Brain pericyte (primary cell): ENCODE measurements at regions not wholly inside any gene's neighbourhood (a gene's known extent, or its start where the extent isn't known, plus 50 kb on each side); places are given as distances from the start of the nearest gene placed in this dataset.

Experiments
- DNase-seq: peaks from one replicate; pipeline ENCODE4 v3.0.0-alpha.2; 2012; ENCODE audit warnings: low read depth, low spot score

- no peak for DNase-seq
Measured at GRCh38 chr13:54879036-54879435, 1850.4 kb downstream of the OLFM4 start.

GRCh38 chr13:54884682-54885081 lies 1856.1 kb downstream of the OLFM4 start:
- no peak for DNase-seq

- no peak for DNase-seq
Measured at GRCh38 chr13:54890976-54891375, 1862.4 kb downstream of the OLFM4 start.

- no peak for DNase-seq
Measured at GRCh38 chr13:54901316-54901715, 1872.7 kb downstream of the OLFM4 start.

- no peak for DNase-seq
Measured at GRCh38 chr13:54912367-54912766, 1883.8 kb downstream of the OLFM4 start.

- DNase-seq = no peak
Measured at GRCh38 chr13:54913668-54914067, 1885.1 kb downstream of the OLFM4 start.

- no peak for DNase-seq
Measured at GRCh38 chr13:54927538-54927937, 1898.9 kb downstream of the OLFM4 start.

GRCh38 chr13:54928071-54928470 lies 1899.5 kb downstream of the OLFM4 start:
- DNase-seq = no peak

GRCh38 chr13:54934121-54934520 lies 1905.5 kb downstream of the OLFM4 start:
- no peak for DNase-seq

- no peak for DNase-seq
Measured at GRCh38 chr13:54945973-54946372, 1917.4 kb downstream of the OLFM4 start.

- no peak for DNase-seq
Measured at GRCh38 chr13:54949735-54950134, 1921.1 kb downstream of the OLFM4 start.

- DNase-seq = no peak
Measured at GRCh38 chr13:54950546-54950945, 1921.9 kb downstream of the OLFM4 start.

- no peak for DNase-seq
Measured at GRCh38 chr13:54953786-54954185, 1925.2 kb downstream of the OLFM4 start.

- no peak for DNase-seq
Measured at GRCh38 chr13:54958781-54959180, 1930.2 kb downstream of the OLFM4 start.

GRCh38 chr13:54965881-54966280 lies 1937.3 kb downstream of the OLFM4 start:
- no peak for DNase-seq

- no peak for DNase-seq
Measured at GRCh38 chr13:54972838-54973237, 1944.2 kb downstream of the OLFM4 start.

GRCh38 chr13:54975676-54976075 lies 1947.1 kb downstream of the OLFM4 start:
- no peak for DNase-seq

- no peak for DNase-seq
Measured at GRCh38 chr13:54980651-54981050, 1952.0 kb downstream of the OLFM4 start.

- no peak for DNase-seq
Measured at GRCh38 chr13:54989418-54989817, 1960.8 kb downstream of the OLFM4 start.

GRCh38 chr13:54999399-54999907 lies 1970.8 kb downstream of the OLFM4 start:
- no peak for DNase-seq

GRCh38 chr13:55000043-55000442 lies 1971.4 kb downstream of the OLFM4 start:
- no peak for DNase-seq

GRCh38 chr13:55000844-55001243 lies 1972.2 kb downstream of the OLFM4 start:
- no peak for DNase-seq

GRCh38 chr13:55001881-55002280 lies 1973.3 kb downstream of the OLFM4 start:
- DNase-seq = no peak

- DNase-seq = no peak
Measured at GRCh38 chr13:55007681-55008080, 1979.1 kb downstream of the OLFM4 start.
